ENCODE measurements at regions not wholly inside any gene's neighbourhood (a gene's known extent, or its start where the extent isn't known, plus 50 kb on each side); places are given as distances from the start of the nearest gene placed in this dataset.

DNA sequence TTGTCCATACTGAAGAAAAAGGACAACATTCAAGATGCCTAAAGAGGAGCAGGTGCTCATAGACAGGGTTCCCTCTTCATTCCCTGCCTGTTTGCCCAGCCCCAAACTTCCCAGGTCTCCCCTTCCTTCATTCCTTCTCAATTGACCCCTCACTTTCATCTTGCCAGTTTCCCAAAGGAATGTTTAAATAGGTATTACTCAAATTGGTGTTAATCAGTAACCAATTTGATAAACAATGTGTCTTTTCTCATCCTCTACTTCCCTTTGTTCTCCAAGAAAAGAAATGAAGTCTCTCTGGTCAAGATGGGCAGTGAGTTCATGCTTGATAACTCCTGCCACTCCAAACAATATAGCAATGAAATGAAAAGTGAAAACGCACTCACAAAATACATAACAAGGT lies 101.9 kb downstream of the TMPRSS5 start:
- DNase-seq (ENCODE audit: low spot score in 2 of 2) (no peak), ATAC-seq (replicated peaks; ENCODE audit: extremely low read depth, poor library complexity, severe bottlenecking) (no peak)
- H3K36me3 Mint-ChIP-seq (ENCODE audit: insufficient read depth), result no peaks in the 10 kb centered on the region
- no peaks in the 10 kb centered on the region for H3K4me1 Mint-ChIP-seq
- peaks cover 10% of the 10 kb centered on the region for H3K9me3 Mint-ChIP-seq
- no peak overlapping the region for H3K27ac Mint-ChIP-seq (ENCODE audit: low read depth)
- H3K27me3 Mint-ChIP-seq, result peaks cover 54% of the 10 kb centered on the region
- no peak overlapping the region for H3K4me3 Mint-ChIP-seq

DNA sequence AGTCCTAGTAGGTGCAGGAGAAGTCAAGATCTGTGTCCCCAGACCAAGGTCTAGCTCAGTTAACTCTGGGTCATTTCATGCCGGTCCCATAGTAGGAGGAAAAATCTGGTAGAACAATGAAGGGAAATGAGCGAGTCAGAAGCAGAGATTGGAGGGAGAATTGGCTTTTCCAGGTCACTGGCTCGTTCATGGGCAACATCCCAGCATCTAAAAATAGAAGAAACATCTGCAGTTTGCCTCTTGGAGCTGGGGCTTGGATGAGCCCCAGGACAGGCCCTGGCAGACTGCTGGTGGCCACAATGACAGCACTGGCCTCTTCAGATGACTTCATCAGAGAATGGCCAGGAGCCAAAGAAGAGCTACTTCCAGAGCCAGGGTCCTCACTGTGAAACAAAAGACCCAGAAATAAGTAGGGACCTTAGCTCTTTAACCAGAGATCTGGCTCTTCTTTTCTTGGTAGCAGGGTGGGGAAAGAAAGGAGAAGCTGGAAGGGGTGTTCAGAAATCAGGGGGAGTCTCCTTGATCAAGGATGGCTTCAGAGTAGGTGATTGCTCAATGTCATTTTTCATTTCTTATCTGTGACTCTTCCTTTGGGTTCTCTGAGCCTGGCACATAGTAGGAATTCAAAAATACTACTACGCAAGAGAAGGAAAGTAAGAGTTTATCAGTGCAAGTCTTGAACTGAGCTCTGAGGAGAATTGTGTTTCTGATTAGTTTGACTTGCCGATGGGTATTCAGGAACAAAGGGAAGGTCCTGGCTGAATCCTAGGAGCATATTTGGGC lies 102.6 kb downstream of the TMPRSS5 start:
- Mint-ChIP-seq H3K4me1 (no peaks in the 10 kb centered on the region), H3K36me3 (ENCODE audit: insufficient read depth) (no peaks in the 10 kb centered on the region), H3K9me3 (peaks cover 10% of the 10 kb centered on the region), H3K27me3 (peaks cover 62% of the 10 kb centered on the region), H3K4me3 (no peak overlapping the region), H3K27ac (ENCODE audit: low read depth) (no peak overlapping the region)
- DNase-seq (ENCODE audit: low spot score in 2 of 2), result no peak
- no peak for ATAC-seq (replicated peaks; ENCODE audit: extremely low read depth, poor library complexity, severe bottlenecking)

DNA sequence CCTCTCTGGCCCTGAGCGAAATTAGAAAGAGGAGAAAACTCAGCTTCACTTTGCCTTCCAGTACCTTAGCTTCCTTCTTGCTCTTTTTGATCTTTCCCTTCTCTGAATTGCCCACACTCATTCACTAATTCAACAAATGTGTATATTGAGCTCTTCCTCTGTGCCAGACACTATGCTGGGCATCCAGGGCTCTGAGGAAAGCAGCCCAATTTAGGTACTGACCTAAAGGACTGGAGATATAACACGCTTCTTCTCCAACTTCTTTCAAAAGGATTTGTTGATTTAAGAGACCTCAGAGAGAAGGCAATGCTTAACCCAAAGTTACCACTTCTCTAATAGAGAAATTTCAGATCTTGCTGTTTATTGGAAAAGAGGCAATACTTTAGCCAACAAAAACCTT lies 103.6 kb downstream of the TMPRSS5 start:
- no peak for ATAC-seq (replicated peaks; ENCODE audit: extremely low read depth, poor library complexity, severe bottlenecking)

DNA sequence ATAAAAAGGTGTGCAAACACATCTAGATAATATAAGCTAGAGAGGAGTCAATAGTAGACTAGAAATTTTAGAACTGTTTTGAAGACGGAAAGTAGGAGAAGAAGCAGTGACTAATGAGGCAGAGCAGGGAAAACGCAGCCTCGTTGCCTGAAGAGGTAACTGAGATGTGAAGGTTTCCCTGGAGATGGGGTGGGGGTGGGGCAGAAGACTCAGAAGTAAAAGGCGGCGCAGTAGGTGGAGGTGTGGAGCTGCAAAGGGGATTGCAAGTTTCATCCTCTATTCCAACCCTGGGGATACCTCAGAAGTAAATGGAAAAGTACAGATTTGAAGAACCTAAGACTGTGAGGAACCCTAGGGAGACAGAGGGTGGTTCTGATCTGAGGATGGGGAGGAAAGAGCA lies 109.5 kb downstream of the TMPRSS5 start:
- H3K9me3 Mint-ChIP-seq, result peaks cover 9% of the 10 kb centered on the region
- peaks cover 74% of the 10 kb centered on the region for H3K27me3 Mint-ChIP-seq
- no peaks in the 10 kb centered on the region for H3K36me3 Mint-ChIP-seq (ENCODE audit: insufficient read depth)
- H3K4me1 Mint-ChIP-seq, result no peaks in the 10 kb centered on the region
- H3K27ac Mint-ChIP-seq (ENCODE audit: low read depth), result no peak overlapping the region
- no peak for ATAC-seq (replicated peaks; ENCODE audit: extremely low read depth, poor library complexity, severe bottlenecking)
- H3K4me3 Mint-ChIP-seq, result no peak overlapping the region
- no peak for DNase-seq (ENCODE audit: low spot score in 2 of 2)

More for the DNA sequence above, 103.6 kb downstream of the TMPRSS5 start:
- no peaks in the 10 kb centered on the region for H3K36me3 Mint-ChIP-seq (ENCODE audit: insufficient read depth)
- H3K9me3 Mint-ChIP-seq, result peaks cover 10% of the 10 kb centered on the region
- peaks cover 71% of the 10 kb centered on the region for H3K27me3 Mint-ChIP-seq
- H3K27ac Mint-ChIP-seq (ENCODE audit: low read depth), result no peak overlapping the region
- no peak for DNase-seq (ENCODE audit: low spot score in 2 of 2)
- no peaks in the 10 kb centered on the region for H3K4me1 Mint-ChIP-seq
- H3K4me3 Mint-ChIP-seq, result no peak overlapping the region

DNA sequence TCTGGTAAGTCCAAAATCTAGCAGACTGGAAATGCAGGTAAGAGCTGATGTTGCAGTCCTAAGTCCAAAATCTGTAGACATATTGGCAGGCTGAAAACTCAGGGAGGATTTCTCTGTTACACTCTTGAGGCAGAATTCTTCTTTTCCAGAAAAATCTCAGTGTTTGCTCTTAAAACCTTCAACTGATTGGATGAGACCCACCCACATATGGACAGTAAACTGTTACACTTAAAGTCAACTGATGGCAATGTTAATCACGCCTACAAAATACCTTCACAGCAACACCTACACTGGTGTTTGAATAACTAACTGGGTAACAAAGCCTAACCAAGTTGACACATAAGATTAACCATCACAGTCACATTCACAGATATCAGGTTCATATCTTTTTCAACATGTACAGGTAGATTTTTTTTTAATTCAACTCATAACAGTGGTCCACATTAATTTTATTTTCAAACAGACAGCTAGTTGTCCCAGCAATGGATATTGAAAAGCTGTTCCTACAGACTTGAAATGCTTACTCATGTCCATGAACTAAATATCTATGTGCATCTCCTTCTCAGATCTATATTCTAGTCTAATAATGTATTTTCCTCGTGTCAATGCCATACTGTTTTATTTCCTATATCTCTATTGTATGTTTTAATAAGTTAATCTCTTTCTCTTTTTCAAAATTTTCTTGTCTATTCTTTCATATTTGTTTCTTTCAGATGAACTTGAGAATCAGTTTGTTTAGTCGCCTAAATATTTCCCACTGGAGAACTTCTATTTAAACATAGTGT lies 110.1 kb downstream of the TMPRSS5 start:
- Mint-ChIP-seq H3K4me1 (no peaks in the 10 kb centered on the region), H3K27me3 (peaks cover 75% of the 10 kb centered on the region), H3K36me3 (ENCODE audit: insufficient read depth) (no peaks in the 10 kb centered on the region), H3K4me3 (no peak overlapping the region), H3K27ac (ENCODE audit: low read depth) (no peak overlapping the region), H3K9me3 (peaks cover 9% of the 10 kb centered on the region)
- ATAC-seq (replicated peaks; ENCODE audit: extremely low read depth, poor library complexity, severe bottlenecking), result no peak
- no peak for DNase-seq (ENCODE audit: low spot score in 2 of 2)

DNA sequence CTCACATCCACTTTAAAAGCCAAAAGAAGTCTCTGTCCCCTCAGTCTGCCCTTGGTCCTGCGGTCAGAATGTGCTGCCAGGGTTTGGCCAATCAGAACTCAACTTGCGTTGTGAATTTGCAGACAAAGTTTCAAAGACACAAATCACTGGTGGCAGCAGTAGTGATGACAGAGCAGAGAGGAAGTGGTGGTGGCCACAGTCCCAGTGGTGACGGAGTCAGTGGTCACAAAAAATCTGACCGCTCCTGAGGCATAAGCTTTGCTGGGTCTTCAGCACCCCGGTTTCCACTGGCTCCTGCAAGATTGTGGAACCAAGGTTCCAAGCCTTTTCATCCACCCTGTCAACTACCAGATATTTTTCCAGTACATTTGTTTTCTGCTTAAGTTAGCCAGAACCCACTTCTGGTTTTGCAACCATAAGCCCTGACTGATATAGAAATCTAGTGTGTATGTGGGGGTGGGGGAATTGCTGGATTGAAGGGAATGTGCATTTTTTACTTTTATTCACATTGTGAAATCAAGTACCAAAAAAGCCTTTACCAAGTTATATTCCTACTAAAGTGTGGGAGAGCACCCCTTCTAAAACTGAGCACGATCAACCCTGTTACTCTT lies 112.3 kb downstream of the TMPRSS5 start:
- DNase-seq (ENCODE audit: low spot score in 2 of 2) (no peak), ATAC-seq (replicated peaks; ENCODE audit: extremely low read depth, poor library complexity, severe bottlenecking) (no peak)
- Mint-ChIP-seq H3K9me3 (peaks cover 9% of the 10 kb centered on the region), H3K27me3 (peaks cover 72% of the 10 kb centered on the region), H3K4me3 (no peak overlapping the region), H3K27ac (ENCODE audit: low read depth) (no peak overlapping the region), H3K36me3 (ENCODE audit: insufficient read depth) (no peaks in the 10 kb centered on the region), H3K4me1 (no peaks in the 10 kb centered on the region)

DNA sequence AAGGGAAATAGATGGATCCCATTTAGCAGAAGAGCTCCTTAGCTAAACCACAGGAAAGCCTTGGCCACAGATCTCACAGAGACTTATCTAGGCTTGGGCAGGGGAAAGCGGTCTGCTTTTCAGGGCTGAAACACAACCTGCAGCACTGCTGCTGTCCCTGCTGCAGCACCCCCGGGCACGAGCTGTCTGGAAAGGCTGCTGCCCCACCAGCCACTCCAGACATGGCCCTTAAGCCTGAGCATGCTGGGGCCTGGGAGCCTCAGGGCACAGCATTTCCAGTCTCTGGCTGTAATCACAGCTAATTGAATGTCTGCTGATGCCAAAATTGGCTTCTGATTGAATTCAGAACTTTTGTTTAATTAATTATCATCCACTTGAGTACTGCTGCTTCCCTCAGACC lies 115.0 kb downstream of the TMPRSS5 start:
- Mint-ChIP-seq H3K27me3 (peaks cover 45% of the 10 kb centered on the region), H3K27ac (ENCODE audit: low read depth) (no peak overlapping the region), H3K36me3 (ENCODE audit: insufficient read depth) (no peaks in the 10 kb centered on the region), H3K4me1 (no peaks in the 10 kb centered on the region), H3K4me3 (no peak overlapping the region), H3K9me3 (peaks cover 6% of the 10 kb centered on the region)
- ATAC-seq (replicated peaks; ENCODE audit: extremely low read depth, poor library complexity, severe bottlenecking), result no peak
- DNase-seq (ENCODE audit: low spot score in 2 of 2), result no peak

DNA sequence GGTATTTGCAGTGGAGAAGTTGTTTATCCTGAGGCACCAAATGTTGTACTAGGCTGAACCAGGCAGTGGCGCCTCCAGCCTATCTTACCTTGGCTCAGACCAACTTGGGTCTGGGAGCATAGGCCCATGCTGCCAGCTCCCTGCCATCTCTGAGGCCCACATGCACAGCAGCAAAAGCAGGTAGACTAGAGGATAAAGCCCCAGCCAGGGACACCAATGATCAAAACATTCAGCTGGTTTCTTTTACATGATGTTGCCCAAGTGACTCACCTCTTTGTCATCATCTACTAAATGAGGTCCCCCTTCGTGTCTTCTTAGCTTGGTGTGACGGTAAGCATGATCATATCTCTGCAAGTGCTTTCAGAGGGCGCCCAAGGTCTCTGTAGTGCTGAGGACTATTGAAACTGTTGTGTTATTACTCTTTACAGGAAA lies 112.1 kb upstream of the DRD2 start:
- ATAC-seq (replicated peaks; ENCODE audit: extremely low read depth, poor library complexity, severe bottlenecking) (no peak), DNase-seq (ENCODE audit: low spot score in 2 of 2) (no peak)
- Mint-ChIP-seq H3K27ac (ENCODE audit: low read depth) (no peak overlapping the region), H3K36me3 (ENCODE audit: insufficient read depth) (peaks cover 2% of the 10 kb centered on the region), H3K4me1 (no peaks in the 10 kb centered on the region), H3K4me3 (no peak overlapping the region), H3K9me3 (peaks cover 4% of the 10 kb centered on the region), H3K27me3 (peaks cover 25% of the 10 kb centered on the region)

DNA sequence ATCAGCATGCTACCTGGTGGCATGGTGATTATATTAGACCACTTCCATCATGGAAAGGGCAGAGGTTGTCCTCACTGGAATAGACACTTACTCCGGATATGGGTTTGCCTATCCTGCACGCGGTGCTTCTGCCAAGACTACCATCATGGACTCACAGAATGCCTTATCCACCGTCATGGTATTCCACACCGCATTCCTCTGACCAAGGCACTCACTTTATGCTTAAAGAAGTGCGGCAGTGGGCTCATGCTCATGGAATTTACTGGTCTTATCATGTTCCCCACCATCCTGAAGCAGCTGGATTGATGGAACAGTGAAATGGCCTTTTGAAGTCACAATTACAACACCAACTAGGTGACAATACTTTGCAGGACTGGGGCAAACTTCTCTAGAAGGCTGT lies 109.2 kb upstream of the DRD2 start:
- Mint-ChIP-seq H3K27me3 (peaks cover 9% of the 10 kb centered on the region), H3K36me3 (ENCODE audit: insufficient read depth) (peaks cover 2% of the 10 kb centered on the region), H3K9me3 (peaks cover 4% of the 10 kb centered on the region), H3K27ac (ENCODE audit: low read depth) (no peak overlapping the region), H3K4me3 (no peak overlapping the region), H3K4me1 (no peaks in the 10 kb centered on the region)
- DNase-seq (ENCODE audit: low spot score in 2 of 2), result no peak
- no peak for ATAC-seq (replicated peaks; ENCODE audit: extremely low read depth, poor library complexity, severe bottlenecking)

DNA sequence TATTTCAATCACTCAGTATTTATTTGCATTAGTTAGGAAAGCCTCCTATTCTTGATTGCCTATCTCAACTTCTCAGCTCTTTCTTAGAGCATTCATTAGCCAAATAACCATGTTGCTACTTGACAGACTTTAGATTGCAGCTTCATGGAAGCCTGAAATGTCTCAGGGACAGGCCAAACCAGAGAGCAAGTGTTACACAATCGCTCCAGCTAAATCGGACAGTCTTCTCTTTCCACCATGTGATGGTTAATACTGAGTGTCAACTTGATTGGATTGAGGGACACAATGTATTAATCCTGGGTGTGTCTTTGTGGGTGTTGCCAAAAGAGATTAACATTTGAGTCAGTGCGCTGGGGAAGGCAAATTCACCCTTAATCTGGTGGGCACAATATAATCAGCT lies 106.5 kb upstream of the DRD2 start:
- no peak overlapping the region for H3K4me3 Mint-ChIP-seq
- H3K9me3 Mint-ChIP-seq, result peaks cover 4% of the 10 kb centered on the region
- H3K4me1 Mint-ChIP-seq, result no peaks in the 10 kb centered on the region
- peaks cover 3% of the 10 kb centered on the region for H3K36me3 Mint-ChIP-seq (ENCODE audit: insufficient read depth)
- DNase-seq (ENCODE audit: low spot score in 2 of 2) (no peak), ATAC-seq (replicated peaks; ENCODE audit: extremely low read depth, poor library complexity, severe bottlenecking) (no peak)
- no peak overlapping the region for H3K27ac Mint-ChIP-seq (ENCODE audit: low read depth)
- H3K27me3 Mint-ChIP-seq, result peaks cover 15% of the 10 kb centered on the region

DNA sequence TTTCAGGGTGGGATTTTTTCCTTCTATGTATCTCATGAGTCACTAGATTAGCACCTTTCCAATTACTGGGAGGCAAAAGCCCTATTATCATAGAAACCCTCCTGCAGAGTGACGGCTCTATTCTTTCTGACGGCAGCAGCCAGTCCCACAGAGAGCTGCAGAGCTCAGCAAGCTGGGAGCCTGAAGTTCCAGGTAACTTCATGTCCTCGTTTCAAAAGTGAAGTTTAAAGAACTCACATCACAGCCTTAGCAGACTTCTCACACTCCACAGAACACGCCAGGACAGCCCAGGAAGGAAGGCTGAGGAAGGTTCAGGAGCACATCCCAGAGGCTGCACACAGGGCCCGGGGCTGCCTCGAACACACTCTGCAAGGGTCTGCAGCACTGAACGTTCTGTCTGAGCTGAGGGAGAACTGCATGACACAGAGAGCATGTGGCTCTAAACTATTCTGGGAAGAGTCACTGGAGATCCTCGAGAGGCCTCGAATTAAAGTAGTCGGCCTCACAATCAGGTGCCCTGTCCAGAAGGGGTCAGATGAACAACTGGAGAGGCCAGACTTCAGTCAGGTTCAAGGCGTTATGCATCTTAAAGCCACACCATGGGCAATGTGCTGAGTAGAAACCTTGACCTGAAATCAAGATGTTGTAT lies 104.2 kb upstream of the DRD2 start:
- Mint-ChIP-seq H3K27ac (ENCODE audit: low read depth) (no peak overlapping the region), H3K4me3 (no peak overlapping the region), H3K27me3 (peaks cover 24% of the 10 kb centered on the region), H3K36me3 (ENCODE audit: insufficient read depth) (peaks cover 2% of the 10 kb centered on the region), H3K9me3 (no peaks in the 10 kb centered on the region), H3K4me1 (no peaks in the 10 kb centered on the region)
- DNase-seq (ENCODE audit: low spot score in 2 of 2), result no peak
- ATAC-seq (replicated peaks; ENCODE audit: extremely low read depth, poor library complexity, severe bottlenecking), result no peak

DNA sequence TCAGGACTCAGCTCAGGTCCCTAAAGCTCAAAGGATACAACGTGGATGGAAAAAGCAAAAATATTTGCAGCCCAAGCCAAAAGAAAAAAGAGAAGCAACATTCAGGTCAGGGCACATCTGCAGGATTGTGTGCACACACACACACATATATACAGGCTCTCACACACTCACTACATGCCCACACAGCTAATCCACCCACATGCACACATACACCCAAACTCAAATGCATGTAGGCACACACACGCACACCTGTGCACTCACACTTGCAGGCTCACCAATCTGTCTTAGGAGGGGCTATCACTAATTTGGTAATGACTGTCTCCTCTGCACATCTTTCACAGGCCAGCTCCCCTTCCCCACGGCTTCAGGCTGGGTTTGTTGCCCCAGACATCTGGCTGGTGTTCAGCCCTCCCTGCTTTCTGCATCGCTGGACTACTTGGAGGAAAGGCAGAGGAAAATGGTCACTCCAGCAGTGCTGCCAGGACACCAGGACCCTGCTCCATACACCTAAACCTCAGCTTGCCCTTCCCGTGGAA lies 103.6 kb upstream of the DRD2 start:
- Mint-ChIP-seq H3K4me1 (no peaks in the 10 kb centered on the region), H3K4me3 (no peak overlapping the region), H3K27me3 (peaks cover 20% of the 10 kb centered on the region), H3K36me3 (ENCODE audit: insufficient read depth) (peaks cover 2% of the 10 kb centered on the region), H3K9me3 (no peaks in the 10 kb centered on the region), H3K27ac (ENCODE audit: low read depth) (no peak overlapping the region)
- no peak for ATAC-seq (replicated peaks; ENCODE audit: extremely low read depth, poor library complexity, severe bottlenecking)
- DNase-seq (ENCODE audit: low spot score in 2 of 2), result no peak
